Upper lobe of right lung (tissue), 1 donor: ENCODE measurements at regions not wholly inside any gene's neighbourhood (a gene's known extent, or its start where the extent isn't known, plus 50 kb on each side); places are given as distances from the start of the nearest gene placed in this dataset.

Experiments
- ATAC-seq: fragments of 200-7000 bp; cut with Tn5 transposase; one replicate; pipeline ENCODE4 v1.9.1; 2020; ENCODE audit warnings: mild to moderate bottlenecking, moderate library complexity
- DNase-seq: peaks from one replicate; pipeline ENCODE4 v3.0.0-alpha.2; 2020
- H3K27ac ChIP-seq: fragments of 200-600 bp; one replicate; pipeline ENCODE4 v1.8.0; 2022
- H3K27me3 ChIP-seq: fragments of 200-600 bp; one replicate; pipeline ENCODE4 v1.8.0; 2022; ENCODE audit warnings: mild to moderate bottlenecking
- H3K36me3 ChIP-seq: fragments of 200-600 bp; one replicate; pipeline ENCODE4 v1.8.0; 2022
- H3K4me1 ChIP-seq: fragments of 200-600 bp; one replicate; pipeline ENCODE4 v1.8.0; 2022
- H3K4me3 ChIP-seq: fragments of 200-600 bp; one replicate; pipeline ENCODE4 v1.8.0; 2022; ENCODE audit warnings: mild to moderate bottlenecking
- H3K9me3 ChIP-seq: fragments of 200-600 bp; one replicate; pipeline ENCODE4 v1.8.0; 2022
- CTCF ChIP-seq: fragments of 200-600 bp; IDR thresholded peaks from one replicate; pipeline ENCODE4 v1.8.0; 2022; ENCODE audit warnings: antibody characterized with exemption
- intact Hi-C: fragments of 100-400 bp; cut with DNase I; formaldehyde crosslinking; loops from one replicate; pipeline ENCODE4 v1.11.0; 2022
- donor health status: DM: no; HTN: yes; CAD: no; lungs with severe emphysema.

GRCh38 chr12:76678992-76679391 is 84.9 kb upstream of the ZDHHC17 start:
- Histone ChIP-seq H3K4me3 (no peak overlapping the region), H3K27me3 (no peaks in the 10 kb centered on the region), H3K27ac (no peak overlapping the region), H3K36me3 (no peaks in the 10 kb centered on the region), H3K4me1 (peaks cover 3% of the 10 kb centered on the region), H3K9me3 (no peaks in the 10 kb centered on the region)
- ATAC-seq (no peak), DNase-seq (no peak)
- intact Hi-C loops: no loop called here
- TF ChIP-seq CTCF: no peak

GRCh38 chr12:76679778-76680177 is 84.1 kb upstream of the ZDHHC17 start:
- no peak for ATAC-seq

GRCh38 chr12:76680940-76681339 is 83.0 kb upstream of the ZDHHC17 start:
- H3K27me3 ChIP-seq: no peaks in the 10 kb centered on the region
- ATAC-seq: no peak
- DNase-seq: no peak

More at GRCh38 chr12:76679778-76680177, 84.1 kb upstream of the ZDHHC17 start:
- no peak for TF ChIP-seq CTCF
- H3K36me3 ChIP-seq: no peaks in the 10 kb centered on the region
- H3K27ac ChIP-seq: no peak overlapping the region
- DNase-seq: no peak
- intact Hi-C loops: no loop called here
- H3K4me1 ChIP-seq: peaks cover 3% of the 10 kb centered on the region
- H3K4me3 ChIP-seq: no peak overlapping the region
- H3K9me3 ChIP-seq: no peaks in the 10 kb centered on the region
- H3K27me3 ChIP-seq: no peaks in the 10 kb centered on the region

GRCh38 chr12:76685246-76685678 is 78.7 kb upstream of the ZDHHC17 start:
- no peaks in the 10 kb centered on the region for H3K27me3 ChIP-seq
- DNase-seq (no peak), ATAC-seq (peak; percentile 57)
- TF ChIP-seq CTCF: no peak
- H3K9me3 ChIP-seq: no peaks in the 10 kb centered on the region
- H3K4me3 ChIP-seq: no peak overlapping the region
- no peaks in the 10 kb centered on the region for H3K36me3 ChIP-seq
- H3K27ac ChIP-seq: no peak overlapping the region
- intact Hi-C loops: no loop called here
- peaks cover 3% of the 10 kb centered on the region for H3K4me1 ChIP-seq

More at GRCh38 chr12:76680940-76681339, 83.0 kb upstream of the ZDHHC17 start:
- H3K36me3 ChIP-seq: no peaks in the 10 kb centered on the region
- peaks cover 3% of the 10 kb centered on the region for H3K4me1 ChIP-seq
- no peak overlapping the region for H3K27ac ChIP-seq
- TF ChIP-seq CTCF: no peak
- intact Hi-C loops: no loop called here
- H3K9me3 ChIP-seq: no peaks in the 10 kb centered on the region
- H3K4me3 ChIP-seq: no peak overlapping the region

- Histone ChIP-seq H3K4me1 (no peaks in the 10 kb centered on the region), H3K4me3 (no peak overlapping the region), H3K27me3 (no peaks in the 10 kb centered on the region), H3K9me3 (no peaks in the 10 kb centered on the region), H3K27ac (no peak overlapping the region), H3K36me3 (no peaks in the 10 kb centered on the region)
- intact Hi-C loops: no loop called here
- no peak for TF ChIP-seq CTCF
- ATAC-seq (no peak), DNase-seq (no peak)
These were observed 75.9 kb upstream of the ZDHHC17 start for GRCh38 chr12:76687981-76688380.

- Histone ChIP-seq H3K27ac (no peak overlapping the region), H3K4me3 (no peak overlapping the region), H3K27me3 (no peaks in the 10 kb centered on the region), H3K4me1 (no peaks in the 10 kb centered on the region), H3K9me3 (no peaks in the 10 kb centered on the region), H3K36me3 (no peaks in the 10 kb centered on the region)
- TF ChIP-seq CTCF: peak; percentile 32
- DNase-seq (no peak), ATAC-seq (no peak)
- intact Hi-C loops: no loop called here
These were observed 75.3 kb upstream of the ZDHHC17 start for GRCh38 chr12:76688631-76689030.
